GM12801 (cell line): ENCODE measurements at regions not wholly inside any gene's neighbourhood (a gene's known extent, or its start where the extent isn't known, plus 50 kb on each side); places are given as distances from the start of the nearest gene placed in this dataset.

Source experiments
- TF ChIP-seq, protein P1 (sequence below): IDR thresholded peaks from one replicate; pipeline ENCODE4 v1.5.1; 2011; ENCODE audit warnings: control low read depth; ENCODE audit not compliant: insufficient read length; ENCODE audit errors: extremely low read depth

- TF ChIP-seq, protein P1, sequence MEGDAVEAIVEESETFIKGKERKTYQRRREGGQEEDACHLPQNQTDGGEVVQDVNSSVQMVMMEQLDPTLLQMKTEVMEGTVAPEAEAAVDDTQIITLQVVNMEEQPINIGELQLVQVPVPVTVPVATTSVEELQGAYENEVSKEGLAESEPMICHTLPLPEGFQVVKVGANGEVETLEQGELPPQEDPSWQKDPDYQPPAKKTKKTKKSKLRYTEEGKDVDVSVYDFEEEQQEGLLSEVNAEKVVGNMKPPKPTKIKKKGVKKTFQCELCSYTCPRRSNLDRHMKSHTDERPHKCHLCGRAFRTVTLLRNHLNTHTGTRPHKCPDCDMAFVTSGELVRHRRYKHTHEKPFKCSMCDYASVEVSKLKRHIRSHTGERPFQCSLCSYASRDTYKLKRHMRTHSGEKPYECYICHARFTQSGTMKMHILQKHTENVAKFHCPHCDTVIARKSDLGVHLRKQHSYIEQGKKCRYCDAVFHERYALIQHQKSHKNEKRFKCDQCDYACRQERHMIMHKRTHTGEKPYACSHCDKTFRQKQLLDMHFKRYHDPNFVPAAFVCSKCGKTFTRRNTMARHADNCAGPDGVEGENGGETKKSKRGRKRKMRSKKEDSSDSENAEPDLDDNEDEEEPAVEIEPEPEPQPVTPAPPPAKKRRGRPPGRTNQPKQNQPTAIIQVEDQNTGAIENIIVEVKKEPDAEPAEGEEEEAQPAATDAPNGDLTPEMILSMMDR: no peak
Measured at GRCh38 chr1:219432191-219432606, 180.7 kb downstream of the ZC3H11B start.

GRCh38 chr1:219430419-219430818, 182.5 kb downstream of the ZC3H11B start:
- TF ChIP-seq, protein P1: no peak

DNA sequence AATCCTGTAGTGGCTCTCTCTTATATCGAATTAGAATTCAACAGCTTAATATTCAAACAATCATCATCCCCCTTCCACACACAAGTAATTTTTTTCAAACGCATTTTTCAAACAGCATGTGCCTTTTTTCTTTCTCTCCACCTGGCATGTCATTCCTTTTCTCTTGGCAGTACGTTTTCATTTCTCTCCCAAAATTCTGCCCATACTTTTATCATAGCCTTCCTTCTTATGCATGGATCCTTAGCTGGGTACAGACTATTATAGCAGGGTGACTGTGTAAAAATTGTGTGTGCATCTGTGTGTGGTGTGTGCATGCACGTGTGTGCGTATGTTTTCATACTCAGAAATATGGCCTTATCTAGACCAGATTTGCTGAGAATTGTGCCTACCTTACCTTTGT, 184.3 kb downstream of the ZC3H11B start:
- TF ChIP-seq, protein P1: no peak

DNA sequence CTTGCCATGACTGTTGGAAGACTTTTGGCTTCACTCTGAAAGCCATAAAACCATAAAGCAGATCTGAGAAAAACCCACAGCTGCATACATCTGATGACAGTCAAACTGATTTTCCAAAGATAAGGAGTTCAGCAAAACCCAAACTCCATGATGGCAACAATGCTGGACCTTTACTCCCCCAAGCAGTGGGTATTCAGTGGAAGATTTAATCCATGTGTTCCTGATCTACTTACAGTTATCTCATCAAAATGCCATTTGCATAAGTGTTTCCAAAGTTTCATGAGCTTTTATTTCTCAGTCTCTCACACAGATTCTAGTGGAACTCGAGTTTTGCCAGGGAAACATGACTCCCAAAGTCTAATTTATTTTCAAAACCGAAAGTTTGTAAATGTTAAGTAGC, 184.9 kb downstream of the ZC3H11B start:
- TF ChIP-seq, protein P1: no peak

GRCh38 chr1:219427403-219427802, 185.5 kb downstream of the ZC3H11B start:
- TF ChIP-seq, protein P1: no peak

- TF ChIP-seq, protein P1: no peak
Measured at GRCh38 chr1:219422811-219423598, 189.9 kb downstream of the ZC3H11B start.

GRCh38 chr1:219420913-219421312, 192.0 kb downstream of the ZC3H11B start:
- TF ChIP-seq, protein P1: no peak

- TF ChIP-seq, protein P1: no peak
Measured at GRCh38 chr1:219419860-219420259, 193.0 kb downstream of the ZC3H11B start.
